IMR-90 (cell line): ENCODE measurements at regions not wholly inside any gene's neighbourhood (a gene's known extent, or its start where the extent isn't known, plus 50 kb on each side); places are given as distances from the start of the nearest gene placed in this dataset.

Source experiments
- CTCF ChIP-seq: conservative IDR thresholded peaks from 2 replicates; pipeline ENCODE4 v1.5.1; 2012; ENCODE audit warnings: mild to moderate bottlenecking, low read depth, low read length, improper control_type of control experiment
- POLR2A ChIP-seq: IDR thresholded peaks from 2 replicates; pipeline ENCODE4 v1.6.1; 2012; ENCODE audit warnings: mild to moderate bottlenecking, low read depth, low read length
- USF2 ChIP-seq: fragments of 150-350 bp; IDR thresholded peaks from 2 replicates; pipeline ENCODE4 v1.6.1; 2017; ENCODE audit warnings: mild to moderate bottlenecking, antibody characterized with exemption, low read length, low read depth

- no peak for TF ChIP-seq USF2
- TF ChIP-seq POLR2A = no peak
- no peak for TF ChIP-seq CTCF
Measured at GRCh38 chr10:88106366-88106765, 242.9 kb downstream of the PTEN start.
